Suppressor macrophage treated with lipopolysaccharide for 1 hour (primary cell): ENCODE measurements at regions not wholly inside any gene's neighbourhood (a gene's known extent, or its start where the extent isn't known, plus 50 kb on each side); places are given as distances from the start of the nearest gene placed in this dataset.
A peak's percentile ranks its signal among the peaks of the same experiment; 100 is the strongest.

Experiments
- DNase-seq, 3 donors: peaks; one replicate each; pipeline ENCODE4 v3.0.0-alpha.2; 2020 to 2022

DNA sequence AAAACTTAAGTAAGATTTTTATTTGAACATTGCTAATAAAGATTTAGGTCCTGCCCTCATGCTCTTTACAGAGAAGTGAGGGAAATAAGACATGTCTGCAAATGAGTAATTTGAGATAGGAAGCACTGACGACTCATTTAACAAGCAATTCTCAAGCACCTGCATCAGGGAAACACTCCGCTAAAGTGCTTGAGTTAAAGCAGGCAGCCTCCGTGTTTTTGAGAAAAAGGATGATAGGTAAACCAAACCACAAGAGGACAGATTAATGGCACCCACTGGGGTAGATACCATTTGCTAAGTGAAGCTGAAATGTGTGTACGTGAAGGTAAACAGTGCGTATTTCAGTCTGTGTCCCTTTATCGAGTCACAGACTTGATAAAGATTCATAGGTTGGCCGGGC, 184.6 kb upstream of the CARD18 start:
- no peak for DNase-seq

DNA sequence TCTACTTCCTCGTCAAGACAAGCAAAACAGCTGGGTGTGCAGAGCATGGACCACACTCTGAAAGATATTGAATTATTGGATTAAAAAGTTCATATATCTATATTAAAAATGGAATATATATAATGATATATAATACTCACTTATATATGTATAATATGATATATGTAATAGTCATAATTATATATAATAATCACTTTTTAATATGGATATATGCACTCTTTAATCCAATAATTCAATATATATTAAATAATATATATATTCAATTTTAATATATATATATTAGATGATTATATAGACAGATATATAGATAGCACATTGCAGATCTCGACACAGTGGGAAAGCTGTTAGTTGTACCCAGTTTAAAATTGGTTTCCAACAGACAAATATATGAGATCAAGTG, 182.1 kb upstream of the CARD18 start:
- no peak for DNase-seq

DNA sequence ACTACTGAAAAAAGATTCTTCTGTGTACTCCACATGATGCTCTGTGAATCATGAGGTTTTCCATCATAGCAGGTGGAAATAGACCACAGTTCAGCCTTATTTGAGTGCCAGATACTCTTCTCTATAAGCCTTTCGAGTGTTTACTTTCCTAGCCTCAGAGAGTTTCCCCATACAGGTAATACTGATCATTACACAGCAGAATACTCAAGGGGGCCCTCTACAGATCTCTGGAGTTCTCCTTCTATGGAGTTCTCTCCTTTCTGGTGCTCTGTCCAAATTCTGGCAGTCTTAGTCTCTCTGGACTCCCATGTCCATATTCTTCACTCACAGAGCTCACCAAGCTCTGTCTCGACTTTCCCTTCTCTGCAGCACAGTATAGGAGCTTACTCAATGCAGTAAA, 175.7 kb upstream of the CARD18 start:
- no peak for DNase-seq

DNA sequence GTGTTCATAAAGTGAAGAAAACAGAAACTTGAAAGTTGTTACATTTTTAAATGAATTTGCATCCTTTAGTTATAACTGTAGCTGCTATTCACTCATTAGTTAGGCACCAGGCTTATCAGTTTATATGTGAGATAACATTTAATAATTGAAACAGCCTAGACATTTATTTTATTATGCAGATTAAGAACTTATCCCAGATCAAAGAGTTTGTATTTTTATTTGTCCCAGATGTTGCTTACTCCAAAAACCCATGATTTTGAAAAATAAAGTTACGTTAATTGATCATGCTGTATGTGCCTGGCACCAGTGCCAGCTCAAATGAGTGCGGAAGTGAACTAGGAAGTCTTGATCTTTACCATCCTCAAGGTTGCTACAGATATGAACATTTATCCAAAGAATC, 172.7 kb upstream of the CARD18 start:
- DNase-seq = no peak

DNA sequence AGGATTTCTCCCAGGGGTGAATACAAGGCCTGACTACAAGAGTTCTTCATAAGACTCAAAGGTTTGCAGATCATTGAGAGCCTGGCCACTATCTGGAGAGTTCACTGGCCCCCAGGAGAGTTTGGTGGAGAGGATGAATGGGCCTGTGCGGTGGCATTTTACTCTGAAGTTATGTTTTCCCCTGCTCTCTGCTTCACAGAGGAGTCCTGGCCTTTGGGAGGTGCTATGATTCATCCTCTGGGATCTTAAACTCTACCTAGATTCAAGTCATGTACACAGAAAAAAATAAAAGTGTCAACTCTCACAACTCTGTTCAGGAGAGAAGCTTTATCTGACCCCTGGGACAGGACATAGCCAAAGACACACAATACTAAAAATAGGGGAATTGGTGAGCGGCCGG, 159.1 kb upstream of the CARD18 start:
- no peak for DNase-seq

DNA sequence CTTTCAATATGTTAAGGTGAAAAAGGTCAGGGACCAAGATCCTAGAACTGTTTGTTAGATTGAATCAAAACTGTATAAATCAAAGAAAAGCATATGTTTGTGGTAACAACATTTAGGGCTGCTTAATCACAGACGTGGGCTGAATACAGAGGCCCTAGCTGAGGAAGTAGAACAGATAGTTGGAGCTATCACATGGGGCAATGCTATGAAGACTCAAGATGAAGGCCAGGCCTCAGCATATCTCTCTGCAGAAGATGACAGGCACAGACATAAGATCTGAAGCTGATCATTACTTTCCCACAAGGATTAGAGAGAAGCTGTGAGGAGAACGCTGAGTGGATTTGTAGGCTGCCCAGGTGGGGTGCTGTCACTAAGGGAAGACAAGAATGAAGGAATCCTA, 158.6 kb upstream of the CARD18 start:
- DNase-seq = no peak

DNA sequence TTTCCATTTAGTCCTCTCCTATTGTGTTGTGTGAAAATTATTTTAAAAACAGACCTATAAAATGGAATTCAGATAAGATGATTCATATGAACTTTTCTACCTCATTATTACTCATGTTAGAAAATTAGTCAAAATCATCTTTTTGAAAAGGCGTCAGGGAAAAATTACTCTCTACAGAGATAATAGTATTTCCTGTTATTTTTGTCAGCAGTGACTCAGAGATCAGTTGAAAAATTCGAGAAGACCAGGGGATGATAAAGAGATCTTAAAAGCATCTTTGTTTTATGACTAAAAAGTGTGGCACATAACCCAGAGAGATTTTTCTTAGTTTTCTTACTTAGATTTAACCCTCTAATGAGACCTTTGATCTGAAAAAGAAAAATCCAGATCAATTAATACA, 157.9 kb upstream of the CARD18 start:
- peak; percentile 9 to 72 (median 65) for DNase-seq

DNA sequence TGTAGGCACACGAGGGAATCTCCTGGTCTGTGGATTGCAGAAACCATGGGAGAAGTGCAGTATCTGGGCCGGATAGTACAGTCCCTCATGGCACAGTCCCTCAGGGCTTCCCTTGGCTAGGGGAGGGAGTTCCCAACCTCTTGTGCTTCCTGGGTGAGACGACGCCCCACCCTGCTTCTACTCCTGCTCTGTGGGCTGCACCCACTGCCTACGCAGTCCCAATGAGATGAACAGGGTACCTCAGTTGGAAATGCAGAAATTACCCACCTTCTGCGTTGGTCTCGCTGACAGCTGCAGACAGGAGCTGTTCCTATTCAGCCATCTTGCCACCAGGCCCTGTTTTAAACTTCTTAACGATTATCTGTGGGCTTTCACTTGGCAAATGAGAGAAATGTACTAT, 157.2 kb upstream of the CARD18 start:
- DNase-seq = no peak

DNA sequence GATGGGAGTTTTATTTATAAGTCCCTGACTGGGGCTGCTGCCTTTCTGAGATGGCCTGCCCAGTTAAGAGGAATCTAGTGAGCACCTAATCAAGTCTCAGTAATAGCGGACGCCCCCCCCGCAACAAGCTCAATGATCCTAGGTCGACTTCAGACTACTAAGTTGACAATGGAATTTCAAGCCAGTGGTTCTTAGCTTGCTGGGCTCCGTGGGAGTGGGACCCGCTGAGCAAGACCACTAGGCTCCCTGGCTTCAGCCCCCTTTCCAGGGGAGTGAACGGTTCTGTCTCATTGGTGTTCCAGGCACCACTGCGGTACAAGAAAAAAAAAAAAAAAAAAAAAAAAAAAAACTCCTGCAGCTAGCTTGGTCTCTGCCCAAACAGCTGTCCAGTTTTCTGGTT, 156.8 kb upstream of the CARD18 start:
- DNase-seq = no peak

DNA sequence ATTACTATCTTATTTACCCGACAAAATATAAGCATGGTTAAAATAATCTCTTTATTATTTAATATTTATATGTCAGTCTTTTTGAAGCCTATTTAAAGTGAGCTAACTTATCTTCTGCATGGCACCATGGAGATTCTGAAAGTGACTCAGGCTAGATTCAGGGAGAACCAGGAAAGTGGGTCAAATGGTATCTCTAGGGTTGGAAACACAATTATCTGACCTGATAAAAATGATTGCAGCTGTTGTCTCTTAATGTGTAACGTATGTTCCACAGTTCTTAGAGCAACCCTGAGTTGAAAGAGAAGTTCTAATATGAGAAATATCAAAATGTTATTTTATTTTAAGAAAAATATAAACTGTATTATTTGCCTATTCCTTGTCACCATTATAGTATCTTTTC, 143.1 kb upstream of the CARD18 start:
- no peak for DNase-seq

DNA sequence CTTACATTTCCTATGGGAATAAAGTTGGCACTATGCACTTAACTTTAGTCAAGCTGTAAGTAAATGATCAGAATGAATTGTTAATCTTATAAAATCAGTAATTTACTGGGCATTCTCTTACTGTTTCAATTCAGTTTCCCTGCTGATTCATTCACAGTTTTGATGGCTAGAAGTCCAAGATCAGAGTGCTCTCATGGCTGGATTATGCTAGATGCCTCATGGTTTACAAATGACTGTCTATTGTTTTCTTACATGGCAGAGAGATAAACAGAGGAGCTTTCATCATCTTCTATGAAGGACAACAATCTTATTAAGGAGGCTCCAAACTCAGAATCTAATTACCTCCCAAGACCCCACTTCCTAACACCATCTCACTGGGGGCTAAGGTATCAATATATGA, 135.1 kb upstream of the CARD18 start:
- no peak for DNase-seq

DNA sequence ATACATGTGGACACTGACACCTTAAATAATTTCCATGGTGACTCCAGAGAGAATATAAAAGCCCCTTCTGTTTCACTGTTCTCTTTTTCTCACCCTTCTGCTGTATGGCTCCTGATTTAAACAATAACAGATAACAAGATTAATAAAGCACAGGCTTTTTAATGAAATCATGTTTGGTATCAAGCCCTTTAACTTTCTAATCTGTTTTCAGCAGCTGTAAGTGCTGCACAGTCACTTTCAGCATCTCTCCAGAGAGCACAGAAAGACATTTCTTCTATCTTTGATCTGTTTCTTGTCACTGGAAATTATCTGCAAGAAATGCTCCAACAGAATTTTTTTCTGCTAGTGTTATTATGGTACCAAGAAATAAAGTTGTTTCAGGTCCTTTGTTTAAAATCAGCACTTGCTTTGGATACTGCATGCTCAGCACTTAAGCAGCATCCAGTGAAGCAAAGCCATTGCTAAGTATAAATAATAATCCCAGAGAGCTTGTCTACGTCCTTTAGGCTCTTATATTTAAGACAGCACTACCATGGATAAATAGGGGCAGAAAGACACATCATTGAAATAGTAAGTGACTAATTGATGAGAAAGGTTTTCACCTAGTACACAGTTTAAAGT, 134.2 kb upstream of the CARD18 start:
- no peak for DNase-seq

DNA sequence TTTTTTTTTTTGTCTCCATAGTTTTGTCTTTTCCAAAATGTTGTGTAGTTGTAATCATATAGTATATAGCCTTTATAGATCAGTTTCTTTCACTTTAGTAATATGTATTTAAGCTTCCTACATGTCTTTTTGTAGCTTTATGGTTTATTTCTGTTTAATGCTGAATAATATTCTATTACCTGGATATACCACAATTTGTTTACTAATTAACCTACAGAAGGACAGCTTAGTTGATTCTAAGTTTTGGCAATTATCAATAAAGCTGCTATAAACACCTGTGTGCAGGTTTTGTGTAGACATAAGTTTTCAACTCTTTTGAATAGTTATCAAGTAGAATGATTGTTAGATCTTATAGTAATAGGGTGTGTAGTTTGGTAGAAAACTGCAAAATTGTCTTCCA, 130.3 kb upstream of the CARD18 start:
- no peak for DNase-seq

DNA sequence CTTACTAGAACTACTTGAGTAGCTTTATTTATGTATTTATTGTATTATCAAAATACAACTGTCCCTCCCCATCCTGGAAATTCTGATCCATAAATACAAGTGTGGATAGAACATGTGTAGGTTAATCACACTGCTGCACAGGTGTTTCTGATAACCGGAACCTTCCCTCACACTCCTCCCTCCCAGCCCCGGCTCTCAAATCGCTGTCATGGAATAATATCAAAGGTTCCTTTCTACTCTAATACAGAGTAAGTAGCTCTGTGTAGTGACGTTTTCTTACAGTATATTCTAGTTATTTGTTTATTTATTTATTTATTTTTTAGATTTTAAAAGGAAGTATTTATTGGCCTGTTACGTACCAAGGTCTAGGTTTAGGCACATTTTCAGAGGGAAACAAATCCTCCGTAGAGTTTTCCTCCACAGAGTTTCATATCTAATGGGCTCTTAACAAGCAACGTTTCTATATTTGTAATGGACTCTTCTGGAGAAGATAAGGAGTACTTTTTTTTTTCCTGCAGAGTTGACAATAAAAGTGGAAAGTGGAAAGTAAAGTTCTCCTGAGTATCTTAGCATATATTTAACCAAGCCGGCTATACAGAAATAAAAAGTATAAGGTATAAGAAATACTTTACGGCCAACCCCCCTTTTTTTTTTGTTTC, 129.0 kb upstream of the CARD18 start:
- DNase-seq = no peak

DNA sequence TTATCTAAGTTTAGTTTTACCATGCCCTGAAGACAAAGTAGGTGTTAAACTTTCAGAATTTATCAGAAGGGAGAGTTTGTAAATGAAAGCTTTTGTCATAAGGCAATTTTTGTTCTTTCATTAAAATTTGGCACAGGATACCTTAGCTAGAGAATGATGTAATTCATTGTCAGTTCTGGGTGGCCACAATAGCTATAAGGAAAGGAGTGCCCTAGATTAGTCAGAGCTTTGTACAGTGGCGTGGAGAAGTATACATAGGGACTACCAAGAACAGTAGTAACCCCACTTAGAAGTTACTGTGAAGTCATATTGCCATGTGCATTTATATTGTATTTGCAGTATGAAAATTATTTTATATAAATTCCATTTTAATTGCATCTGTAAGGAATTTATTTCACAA, 126.3 kb upstream of the CARD18 start:
- peak in 1 of 3 donors; percentile 13 for DNase-seq

DNA sequence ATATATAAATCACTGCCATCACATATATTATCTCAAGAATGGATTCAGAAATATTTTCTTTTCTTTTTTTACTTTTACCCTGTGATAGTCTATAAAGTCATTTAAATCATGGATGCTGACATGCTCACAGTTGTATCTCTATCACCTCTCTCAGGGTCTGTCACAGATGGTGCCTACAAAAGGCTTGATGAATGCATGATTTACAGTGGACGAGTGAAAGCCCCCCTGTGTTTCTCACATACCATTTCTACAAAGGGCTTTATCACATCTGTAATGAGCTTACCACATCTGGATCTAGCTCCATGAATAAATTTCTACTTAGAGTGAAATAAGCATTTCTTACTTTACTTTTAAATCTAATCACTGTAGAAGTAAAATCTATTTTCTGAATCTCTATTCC, 121.4 kb upstream of the CARD18 start:
- DNase-seq = no peak

DNA sequence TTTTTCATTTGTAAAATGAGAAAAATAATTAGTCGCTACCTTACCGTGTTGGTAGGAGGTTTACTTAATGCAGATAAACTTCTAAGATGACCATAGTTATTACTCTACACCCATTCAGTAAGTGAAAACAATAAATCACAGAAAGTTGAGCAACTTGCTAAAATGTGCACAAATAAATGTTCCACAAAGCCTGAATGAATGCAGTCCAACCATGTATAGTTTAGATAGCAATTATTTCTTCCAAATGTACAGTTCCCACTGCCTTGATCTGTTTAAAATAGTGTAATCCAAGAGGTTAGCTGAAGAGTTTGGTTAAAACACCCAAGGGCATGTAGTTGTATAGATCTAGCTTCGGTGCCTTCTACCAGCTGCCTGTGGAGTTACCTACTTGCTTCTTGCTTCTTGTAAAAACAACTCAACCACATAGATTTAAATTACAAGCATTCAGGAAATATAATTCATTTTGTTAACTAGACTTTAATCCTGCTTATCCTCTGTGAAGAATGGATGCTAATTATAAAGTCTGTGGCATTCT, 106.3 kb upstream of the CARD18 start:
- no peak for DNase-seq

DNA sequence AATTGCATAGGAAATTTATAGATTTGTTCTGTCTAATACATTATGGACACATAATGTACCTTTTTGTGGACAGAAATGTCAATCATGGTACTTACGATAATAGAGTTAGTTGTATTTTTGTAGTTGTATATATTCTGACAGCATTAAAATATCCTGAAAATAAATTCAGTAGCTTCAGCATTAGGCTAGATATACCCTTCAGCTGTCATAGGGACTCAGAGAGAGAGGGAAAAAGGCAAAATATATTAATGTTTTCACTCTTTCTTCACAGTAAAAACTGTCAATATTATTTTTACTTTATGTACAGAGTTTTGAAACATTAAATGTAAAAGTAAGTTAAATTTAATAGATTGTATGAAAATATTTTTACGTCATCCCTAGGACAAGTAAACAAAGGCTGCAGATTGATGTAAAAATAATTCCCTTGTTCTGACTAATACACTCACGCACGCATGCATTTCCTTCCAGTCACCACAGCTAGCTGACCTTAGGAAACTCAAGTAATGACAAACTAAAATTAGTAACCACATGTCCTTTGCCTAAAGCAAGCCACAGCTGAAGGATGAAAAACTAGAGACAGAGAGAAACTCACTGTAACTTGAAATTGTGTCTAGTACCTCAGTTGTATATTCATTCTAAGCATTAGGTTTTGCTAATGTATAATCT, 104.7 kb upstream of the CARD18 start:
- DNase-seq = peak; percentile 77 to 94 (median 94)

DNA sequence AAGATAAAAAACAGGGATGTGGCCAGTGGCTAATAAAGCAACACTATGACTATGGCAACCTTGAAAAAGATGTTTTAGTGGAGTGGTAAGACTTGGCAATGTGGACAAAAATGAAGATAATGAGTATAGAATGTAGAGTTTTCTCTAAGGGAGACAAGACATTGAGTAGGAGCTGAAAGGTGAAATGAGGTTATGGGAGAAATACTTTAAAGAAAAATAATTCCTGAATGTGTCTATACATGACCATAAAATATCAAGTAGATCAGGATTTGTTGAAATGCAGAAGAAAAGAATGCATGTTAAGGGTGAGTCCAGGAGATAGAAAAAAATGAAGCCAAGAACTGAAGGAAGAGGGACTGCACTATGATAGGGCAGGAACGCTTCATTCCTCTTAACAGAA, 101.6 kb upstream of the CARD18 start:
- no peak for DNase-seq

DNA sequence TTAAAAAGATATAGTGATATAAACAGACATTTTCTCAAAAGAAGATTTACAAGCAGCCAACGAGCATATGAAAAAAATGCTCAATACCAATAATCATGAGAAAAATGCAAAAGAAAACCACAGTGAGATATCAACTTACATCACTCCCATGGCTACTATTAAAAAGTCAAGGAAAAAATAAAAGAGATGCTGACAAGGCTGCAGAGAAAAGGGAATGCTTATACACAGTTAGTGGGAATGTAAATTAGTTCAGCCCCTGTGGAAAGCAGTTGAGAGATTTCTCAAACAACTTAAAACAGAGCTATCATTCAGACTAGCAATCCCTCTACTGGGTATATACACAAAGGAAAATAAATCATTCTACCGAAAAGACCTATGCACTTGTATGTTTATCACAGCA, 97.1 kb upstream of the CARD18 start:
- no peak for DNase-seq

DNA sequence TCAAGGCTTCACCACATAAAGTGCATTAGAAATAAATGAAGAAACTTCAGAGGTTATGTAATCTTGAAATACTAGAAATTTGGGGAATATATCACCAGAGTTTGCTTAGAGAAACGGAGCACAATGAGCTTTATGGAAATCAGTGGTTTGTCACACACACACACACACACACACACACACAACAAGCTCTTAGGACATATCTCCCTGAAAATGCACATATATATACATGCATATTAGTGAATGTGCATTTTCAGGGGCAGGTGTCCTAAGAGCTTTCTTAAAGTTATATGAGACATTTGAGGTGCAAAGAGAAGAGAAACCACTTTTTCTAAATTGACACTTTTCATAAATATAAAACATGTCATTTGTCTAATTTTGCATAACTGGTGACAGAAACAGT, 93.7 kb upstream of the CARD18 start:
- no peak for DNase-seq

DNA sequence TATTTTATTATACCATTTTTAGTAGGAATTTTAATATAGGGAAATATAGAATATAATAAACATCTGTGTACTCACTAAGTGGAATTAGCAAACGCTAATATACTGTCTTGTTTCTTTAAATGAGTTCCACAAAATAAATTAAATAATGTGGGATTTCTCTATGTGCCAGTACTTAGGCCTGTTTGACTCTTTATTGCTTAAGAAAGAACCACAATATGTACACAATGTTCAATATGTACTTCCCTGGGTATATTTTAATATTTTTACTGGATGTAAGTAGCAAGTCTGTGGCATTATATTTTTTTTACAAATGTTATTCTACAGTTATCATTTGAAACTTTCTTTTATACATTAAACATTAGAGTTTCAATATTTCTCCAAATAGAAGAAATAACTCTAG, 92.5 kb upstream of the CARD18 start:
- no peak for DNase-seq

DNA sequence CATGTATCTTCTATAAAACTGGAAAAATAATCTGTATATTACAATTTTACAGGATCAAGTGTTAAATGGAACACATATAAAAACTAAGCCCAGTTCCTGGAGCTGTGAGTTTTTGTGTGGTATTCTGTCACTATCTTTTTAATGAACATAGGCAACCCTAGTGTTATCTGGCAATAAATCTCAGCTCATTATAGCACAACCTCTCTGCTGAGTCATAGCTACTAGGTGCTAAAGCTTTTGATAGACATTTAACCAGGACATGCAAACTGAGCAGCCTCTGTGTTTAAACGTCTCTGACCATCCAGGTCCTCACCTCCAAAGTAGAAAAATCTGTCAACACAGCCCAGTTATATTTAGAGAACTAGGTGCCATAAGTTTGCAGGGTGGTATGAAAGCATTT, 91.0 kb upstream of the CARD18 start:
- DNase-seq = no peak

DNA sequence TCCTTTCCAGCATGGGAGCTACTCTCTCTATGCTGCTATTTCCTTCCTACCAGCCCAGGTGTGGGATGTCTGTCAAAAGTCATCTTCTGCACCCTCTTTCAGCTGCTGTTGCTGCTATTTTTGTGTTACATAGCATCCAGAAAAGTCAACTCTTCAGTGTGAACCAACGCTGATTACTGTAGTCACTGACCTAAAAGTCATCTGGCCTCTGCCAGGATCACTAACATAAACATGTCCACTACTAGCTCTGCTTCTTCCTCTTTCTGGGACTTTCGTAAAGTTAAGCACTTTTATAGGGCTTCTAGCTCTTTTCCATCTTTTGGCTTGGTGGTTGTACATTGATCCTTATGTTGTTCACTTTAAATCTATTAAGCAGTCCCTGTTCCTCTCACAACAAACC, 90.2 kb upstream of the CARD18 start:
- DNase-seq = peak; percentile 12 to 56 (median 54)
